ENCODE measurements at regions not wholly inside any gene's neighbourhood (a gene's known extent, or its start where the extent isn't known, plus 50 kb on each side); places are given as distances from the start of the nearest gene placed in this dataset.
"Not testable (repeated sequence)": the region's sequence is repeated elsewhere in the genome, so short reads cannot be mapped to it uniquely, and the experiment has no call there.

GRCh38 chr7:53087274-53087673, 51.8 kb downstream of the POM121L12 start:
- no peaks in the 10 kb centered on the region for H3K36me3 Mint-ChIP-seq
- no peaks in the 10 kb centered on the region for H3K27me3 Mint-ChIP-seq
- no peak overlapping the region for H3K4me3 Mint-ChIP-seq
- H3K9me3 Mint-ChIP-seq = peaks cover 15% of the 10 kb centered on the region
- H3K4me1 Mint-ChIP-seq = no peaks in the 10 kb centered on the region
- no peak overlapping the region for H3K27ac Mint-ChIP-seq
- no peak for DNase-seq

- no peak overlapping the region for H3K27ac Mint-ChIP-seq
- no peaks in the 10 kb centered on the region for H3K36me3 Mint-ChIP-seq
- peaks cover 8% of the 10 kb centered on the region for H3K9me3 Mint-ChIP-seq
- H3K27me3 Mint-ChIP-seq = no peaks in the 10 kb centered on the region
- DNase-seq = no peak
- H3K4me3 Mint-ChIP-seq = no peak overlapping the region
- no peaks in the 10 kb centered on the region for H3K4me1 Mint-ChIP-seq
Measured at GRCh38 chr7:53094191-53094590, 58.8 kb downstream of the POM121L12 start.

- H3K27me3 Mint-ChIP-seq = no peaks in the 10 kb centered on the region
- peaks cover 8% of the 10 kb centered on the region for H3K9me3 Mint-ChIP-seq
- no peaks in the 10 kb centered on the region for H3K4me1 Mint-ChIP-seq
- no peak overlapping the region for H3K27ac Mint-ChIP-seq
- no peak overlapping the region for H3K4me3 Mint-ChIP-seq
- DNase-seq = no peak
- H3K36me3 Mint-ChIP-seq = no peaks in the 10 kb centered on the region
Measured at GRCh38 chr7:53094827-53095226, 59.4 kb downstream of the POM121L12 start.

- no peak for DNase-seq
- H3K9me3 Mint-ChIP-seq = peaks cover 11% of the 10 kb centered on the region
- no peaks in the 10 kb centered on the region for H3K27me3 Mint-ChIP-seq
- H3K27ac Mint-ChIP-seq = no peak overlapping the region
- no peaks in the 10 kb centered on the region for H3K36me3 Mint-ChIP-seq
- no peak overlapping the region for H3K4me3 Mint-ChIP-seq
- no peaks in the 10 kb centered on the region for H3K4me1 Mint-ChIP-seq
Measured at GRCh38 chr7:53095731-53096501, 60.5 kb downstream of the POM121L12 start.

GRCh38 chr7:53100091-53100490, 64.7 kb downstream of the POM121L12 start:
- H3K9me3 Mint-ChIP-seq = peaks cover 14% of the 10 kb centered on the region
- no peaks in the 10 kb centered on the region for H3K36me3 Mint-ChIP-seq
- DNase-seq = no peak
- no peaks in the 10 kb centered on the region for H3K4me1 Mint-ChIP-seq
- no peak overlapping the region for H3K27ac Mint-ChIP-seq
- no peaks in the 10 kb centered on the region for H3K27me3 Mint-ChIP-seq
- no peak overlapping the region for H3K4me3 Mint-ChIP-seq

- peaks cover 16% of the 10 kb centered on the region for H3K9me3 Mint-ChIP-seq
- no peaks in the 10 kb centered on the region for H3K36me3 Mint-ChIP-seq
- DNase-seq = no peak
- no peaks in the 10 kb centered on the region for H3K27me3 Mint-ChIP-seq
- H3K4me3 Mint-ChIP-seq = no peak overlapping the region
- H3K27ac Mint-ChIP-seq = no peak overlapping the region
- no peaks in the 10 kb centered on the region for H3K4me1 Mint-ChIP-seq
Measured at GRCh38 chr7:53101026-53101425, 65.6 kb downstream of the POM121L12 start.

- H3K4me3 Mint-ChIP-seq = no peak overlapping the region
- H3K27ac Mint-ChIP-seq = no peak overlapping the region
- no peaks in the 10 kb centered on the region for H3K36me3 Mint-ChIP-seq
- H3K27me3 Mint-ChIP-seq = no peaks in the 10 kb centered on the region
- no peak for DNase-seq
- H3K4me1 Mint-ChIP-seq = no peaks in the 10 kb centered on the region
- peaks cover 4% of the 10 kb centered on the region for H3K9me3 Mint-ChIP-seq
Measured at GRCh38 chr7:53110425-53110824, 75.0 kb downstream of the POM121L12 start.

- Mint-ChIP-seq H3K9me3 (peaks cover 4% of the 10 kb centered on the region), H3K4me1 (no peaks in the 10 kb centered on the region), H3K27ac (no peak overlapping the region), H3K27me3 (no peaks in the 10 kb centered on the region), H3K4me3 (no peak overlapping the region), H3K36me3 (no peaks in the 10 kb centered on the region)
- DNase-seq = no peak
Measured at GRCh38 chr7:53111031-53111430, 75.6 kb downstream of the POM121L12 start.

GRCh38 chr7:53113424-53113823, 78.0 kb downstream of the POM121L12 start:
- DNase-seq = no peak
- Mint-ChIP-seq H3K27me3 (no peaks in the 10 kb centered on the region), H3K9me3 (peaks cover 5% of the 10 kb centered on the region), H3K4me3 (no peak overlapping the region), H3K4me1 (no peaks in the 10 kb centered on the region), H3K36me3 (no peaks in the 10 kb centered on the region), H3K27ac (no peak overlapping the region)

GRCh38 chr7:53119514-53119941, 84.1 kb downstream of the POM121L12 start:
- H3K4me1 Mint-ChIP-seq = no peaks in the 10 kb centered on the region
- H3K27ac Mint-ChIP-seq = no peak overlapping the region
- no peak for DNase-seq
- H3K27me3 Mint-ChIP-seq = no peaks in the 10 kb centered on the region
- peaks cover 11% of the 10 kb centered on the region for H3K9me3 Mint-ChIP-seq
- H3K36me3 Mint-ChIP-seq = no peaks in the 10 kb centered on the region
- no peak overlapping the region for H3K4me3 Mint-ChIP-seq

- Mint-ChIP-seq H3K27me3 (no peaks in the 10 kb centered on the region), H3K27ac (no peak overlapping the region), H3K4me1 (no peaks in the 10 kb centered on the region), H3K36me3 (no peaks in the 10 kb centered on the region), H3K9me3 (peaks cover 13% of the 10 kb centered on the region), H3K4me3 (no peak overlapping the region)
- no peak for DNase-seq
Measured at GRCh38 chr7:53121374-53121773, 85.9 kb downstream of the POM121L12 start.

- Mint-ChIP-seq H3K9me3 (peaks cover 12% of the 10 kb centered on the region), H3K4me1 (no peaks in the 10 kb centered on the region), H3K27me3 (no peaks in the 10 kb centered on the region), H3K4me3 (no peak overlapping the region), H3K27ac (no peak overlapping the region), H3K36me3 (no peaks in the 10 kb centered on the region)
- no peak for DNase-seq
Measured at GRCh38 chr7:53131697-53132096, 96.3 kb downstream of the POM121L12 start.

- Mint-ChIP-seq H3K4me3 (no peak overlapping the region), H3K4me1 (no peaks in the 10 kb centered on the region), H3K36me3 (no peaks in the 10 kb centered on the region), H3K27me3 (no peaks in the 10 kb centered on the region), H3K9me3 (peaks cover 12% of the 10 kb centered on the region), H3K27ac (no peak overlapping the region)
- DNase-seq = no peak
Measured at GRCh38 chr7:53151496-53151895, 116.1 kb downstream of the POM121L12 start.

- H3K36me3 Mint-ChIP-seq, H3K27ac Mint-ChIP-seq, H3K4me3 Mint-ChIP-seq, H3K4me1 Mint-ChIP-seq, DNase-seq, H3K27me3 Mint-ChIP-seq, H3K9me3 Mint-ChIP-seq: not testable (repeated sequence)
Measured at GRCh38 chr7:53187184-53187583, 151.8 kb downstream of the POM121L12 start.

GRCh38 chr7:53191191-53191695, 155.8 kb downstream of the POM121L12 start:
- no peaks in the 10 kb centered on the region for H3K27me3 Mint-ChIP-seq
- no peaks in the 10 kb centered on the region for H3K4me1 Mint-ChIP-seq
- no peak overlapping the region for H3K4me3 Mint-ChIP-seq
- H3K36me3 Mint-ChIP-seq = no peaks in the 10 kb centered on the region
- DNase-seq = no peak
- no peak overlapping the region for H3K27ac Mint-ChIP-seq
- peaks cover 2% of the 10 kb centered on the region for H3K9me3 Mint-ChIP-seq

- no peaks in the 10 kb centered on the region for H3K4me1 Mint-ChIP-seq
- DNase-seq = no peak
- no peaks in the 10 kb centered on the region for H3K9me3 Mint-ChIP-seq
- H3K4me3 Mint-ChIP-seq = no peak overlapping the region
- no peaks in the 10 kb centered on the region for H3K27me3 Mint-ChIP-seq
- H3K27ac Mint-ChIP-seq = no peak overlapping the region
- H3K36me3 Mint-ChIP-seq = no peaks in the 10 kb centered on the region
Measured at GRCh38 chr7:53191836-53192443, 156.5 kb downstream of the POM121L12 start.
